Glomerular visceral epithelial cell (primary cell): ENCODE measurements at regions not wholly inside any gene's neighbourhood (a gene's known extent, or its start where the extent isn't known, plus 50 kb on each side); places are given as distances from the start of the nearest gene placed in this dataset.
A peak's percentile ranks its signal among the peaks of the same experiment; 100 is the strongest.
"Not testable (repeated sequence)": the region's sequence is repeated elsewhere in the genome, so short reads cannot be mapped to it uniquely, and the experiment has no call there.

Source experiments
- DNase-seq: peaks from one replicate; pipeline ENCODE4 v3.0.0-alpha.2; 2016; ENCODE audit errors: extremely low spot score

DNA sequence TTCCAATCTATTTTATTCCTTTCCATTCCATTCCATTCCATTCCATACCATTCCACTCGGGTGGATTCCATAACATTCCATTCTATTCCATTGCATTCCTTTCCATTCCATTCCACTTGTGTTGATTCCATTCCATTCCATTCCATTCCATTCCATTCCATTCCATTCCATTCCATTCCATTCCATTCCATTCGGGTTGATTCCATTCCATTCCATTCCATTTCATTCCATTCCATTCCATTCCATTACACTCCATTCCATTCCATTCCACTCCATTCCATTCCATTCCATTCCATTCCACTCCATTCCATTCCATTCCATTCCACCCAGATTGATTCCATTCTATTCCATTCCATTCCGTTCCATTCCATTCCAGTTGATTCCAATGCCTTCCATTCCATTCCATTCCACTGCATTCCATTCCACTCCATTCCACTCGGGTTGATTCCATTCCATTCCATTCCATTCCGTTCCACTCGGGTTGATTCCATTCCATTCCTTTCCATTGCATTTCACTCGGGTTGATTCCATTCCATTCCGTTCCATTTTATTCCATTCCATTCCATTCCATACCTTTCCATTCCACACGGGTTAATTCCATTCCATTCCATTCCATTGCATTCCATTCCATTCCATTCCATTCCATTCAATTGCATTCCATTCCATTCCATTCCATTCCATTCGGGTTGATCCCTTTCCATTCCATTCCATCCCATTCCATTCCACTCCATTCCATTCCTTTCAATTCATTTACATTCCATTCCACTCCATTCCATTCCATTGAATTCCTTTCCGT, 168.4 kb downstream of the CWH43 start:
- DNase-seq: peak; percentile 74

DNA sequence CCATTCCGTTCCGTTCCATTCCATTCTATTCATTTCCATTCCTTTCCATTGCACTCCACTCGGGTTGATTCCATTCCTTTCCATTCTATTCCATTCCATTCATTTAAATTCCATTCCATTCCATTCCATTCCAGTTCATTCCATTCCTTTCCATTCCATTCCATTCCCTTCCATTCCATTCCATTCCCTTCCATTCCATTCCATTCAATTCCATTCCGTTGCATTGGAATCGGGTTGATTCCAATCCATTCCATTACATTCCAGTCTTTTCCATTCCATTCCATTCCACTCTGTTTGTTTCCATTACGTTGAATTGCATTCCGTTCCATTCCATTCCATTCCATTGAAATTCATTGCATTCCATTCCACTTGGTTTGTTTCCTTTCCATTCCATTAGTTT, 169.2 kb downstream of the CWH43 start:
- not testable (repeated sequence) for DNase-seq

GRCh38 chr4:49156309-49156708, 170.2 kb downstream of the CWH43 start:
- DNase-seq: not testable (repeated sequence)

- DNase-seq: not testable (repeated sequence)
These were observed 171.6 kb downstream of the CWH43 start for GRCh38 chr4:49157630-49158029.

GRCh38 chr4:49161111-49161541, 175.1 kb downstream of the CWH43 start:
- not testable (repeated sequence) for DNase-seq

- not testable (repeated sequence) for DNase-seq
These were observed 178.8 kb downstream of the CWH43 start for GRCh38 chr4:49164916-49165315.

GRCh38 chr4:49177847-49178246, 191.8 kb downstream of the CWH43 start:
- not testable (repeated sequence) for DNase-seq

DNA sequence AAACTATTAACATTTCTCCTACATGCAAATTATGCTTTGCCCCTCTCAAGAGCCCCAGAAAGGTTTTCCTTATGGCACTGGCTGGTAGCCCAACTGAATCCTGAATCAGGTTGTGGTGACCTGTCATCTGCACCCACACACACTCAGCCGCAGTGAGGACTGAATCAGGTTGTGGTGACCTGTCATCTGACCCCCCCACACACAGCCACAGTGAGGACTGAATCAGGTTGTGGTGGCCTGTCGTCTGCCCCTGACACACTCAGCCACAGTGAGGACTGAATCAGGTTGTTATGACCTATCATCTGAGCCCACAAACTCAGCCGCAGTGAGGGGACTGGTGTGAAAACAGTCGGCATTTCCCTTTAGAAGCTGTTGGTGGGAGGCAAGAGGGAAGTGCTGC, 195.0 kb downstream of the CWH43 start:
- DNase-seq: not testable (repeated sequence)

- DNase-seq: not testable (repeated sequence)
These were observed 225.5 kb downstream of the CWH43 start for GRCh38 chr4:49211396-49212194.

- DNase-seq: not testable (repeated sequence)
These were observed 227.2 kb downstream of the CWH43 start for GRCh38 chr4:49213250-49213649.

GRCh38 chr4:49213750-49214149, 227.7 kb downstream of the CWH43 start:
- DNase-seq: not testable (repeated sequence)

GRCh38 chr4:49214453-49215081, 228.5 kb downstream of the CWH43 start:
- DNase-seq: not testable (repeated sequence)

GRCh38 chr4:49215082-49215479, 229.0 kb downstream of the CWH43 start:
- not testable (repeated sequence) for DNase-seq

- DNase-seq: not testable (repeated sequence)
These were observed 230.5 kb downstream of the CWH43 start for GRCh38 chr4:49216606-49217005.

- DNase-seq: no peak
These were observed 231.4 kb downstream of the CWH43 start for GRCh38 chr4:49217492-49217891.

GRCh38 chr4:49218094-49218493, 232.0 kb downstream of the CWH43 start:
- not testable (repeated sequence) for DNase-seq

GRCh38 chr4:49218931-49219330, 232.9 kb downstream of the CWH43 start:
- not testable (repeated sequence) for DNase-seq

DNA sequence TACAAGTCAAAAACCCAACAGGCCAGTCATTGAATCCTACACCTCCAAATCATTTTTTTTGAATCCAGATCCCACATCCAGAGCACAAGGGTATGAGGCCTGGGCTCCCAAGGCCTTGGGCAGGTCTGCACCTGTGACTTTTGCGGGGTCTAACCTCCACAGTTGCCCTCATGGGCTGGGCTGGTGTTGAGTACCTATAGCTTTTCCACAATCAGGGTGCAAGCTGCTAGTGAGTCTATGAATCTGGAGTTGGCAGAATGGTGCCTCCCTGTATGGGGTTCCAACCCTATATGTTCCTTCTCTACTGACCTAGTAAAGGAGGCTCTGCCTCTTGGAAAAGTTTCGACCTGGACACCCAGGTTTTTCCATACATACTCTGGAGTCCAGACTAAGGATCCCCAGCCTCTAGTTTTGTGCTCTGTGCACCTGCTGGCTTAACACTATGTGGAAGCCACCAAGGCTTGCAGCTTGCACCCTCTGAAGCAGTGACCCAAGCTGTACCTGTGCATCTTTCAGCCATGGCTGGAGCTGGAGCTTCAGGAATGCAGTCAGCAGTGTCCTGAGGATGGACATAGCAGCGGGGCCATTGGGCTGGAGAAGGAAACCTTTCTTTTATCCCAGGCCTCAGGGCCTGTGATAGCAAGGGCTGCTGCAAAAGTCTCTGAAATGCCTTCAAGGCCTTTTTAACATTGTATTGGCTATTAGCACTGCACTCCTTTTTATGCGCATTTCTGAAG, 233.6 kb downstream of the CWH43 start:
- not testable (repeated sequence) for DNase-seq

DNA sequence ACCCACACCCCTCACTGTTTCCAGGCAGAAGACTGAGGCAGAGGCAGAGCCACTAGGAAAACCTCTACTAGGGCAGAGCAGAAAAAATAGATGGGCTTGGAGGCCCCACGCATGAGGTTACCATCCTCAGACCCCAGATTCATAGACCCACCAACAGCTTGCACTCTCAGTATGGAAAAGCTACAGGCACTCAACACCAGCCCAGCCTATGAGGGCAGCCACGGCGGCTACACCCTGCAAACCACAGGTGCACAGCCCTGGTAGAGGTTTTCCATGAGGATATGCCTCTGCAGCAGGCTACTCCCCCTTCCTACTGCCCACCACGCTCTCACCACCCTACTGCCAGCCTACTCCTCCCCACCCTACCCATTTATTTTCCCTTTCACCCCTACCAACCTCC, 235.1 kb downstream of the CWH43 start:
- DNase-seq: no peak

GRCh38 chr4:49222810-49223209, 236.7 kb downstream of the CWH43 start:
- DNase-seq: not testable (repeated sequence)

GRCh38 chr4:49226216-49226866, 240.3 kb downstream of the CWH43 start:
- DNase-seq: not testable (repeated sequence)
